ENCODE measurements at regions not wholly inside any gene's neighbourhood (a gene's known extent, or its start where the extent isn't known, plus 50 kb on each side); places are given as distances from the start of the nearest gene placed in this dataset.

GRCh38 chr1:192954705-192955265, 104.4 kb downstream of the UCHL5 start:
- Histone ChIP-seq H3K9ac (replicated peaks; ENCODE audit: extremely low read depth, insufficient read depth, low read length) (no peak overlapping the region), H3K27me3 (ENCODE audit: control insufficient read depth in 2 of 2, insufficient read depth in 2 of 2, low read length in 2 of 2) (no peaks in the 10 kb centered on the region), H3K36me3 (ENCODE audit: control insufficient read depth in 2 of 2, extremely low read depth in 1 of 2, insufficient read depth in 2 of 2, low read length in 2 of 2) (no peaks in the 10 kb centered on the region), H3K9me3 (replicated peaks; ENCODE audit: control insufficient read depth, insufficient read depth, low read length) (no peaks in the 10 kb centered on the region), H3K79me2 (ENCODE audit: control insufficient read depth, insufficient read depth, low read length) (no peaks in the 10 kb centered on the region), H4K20me1 (replicated peaks; ENCODE audit: control insufficient read depth, extremely low read depth, insufficient read depth, low read length) (no peaks in the 10 kb centered on the region), H3K4me3 (replicated peaks in 1 of 3; ENCODE audit: insufficient read depth in 1 of 3, low read depth in 1 of 3, low read length in 3 of 3) (no peak overlapping the region), H3K27ac (ENCODE audit: insufficient read depth, low read depth, low read length) (no peak overlapping the region), H2AFZ (ENCODE audit: low read depth, low read length) (no peak overlapping the region), H3K4me2 (ENCODE audit: insufficient read depth, low read length) (no peak overlapping the region), H3K4me1 (ENCODE audit: control insufficient read depth, extremely low read depth, insufficient read depth, low read length) (peaks cover 22% of the 10 kb centered on the region), H3K9me1 (replicated peaks; ENCODE audit: control insufficient read depth, extremely low read depth, insufficient read depth, low read length) (no peaks in the 10 kb centered on the region)
- FAIRE-seq, result no peak
- TF ChIP-seq FOS (IDR thresholded peaks at IDR 0.05; ENCODE audit: borderline replicate concordance, insufficient read depth, low read length) (no peak), EZH2 (IDR thresholded peaks at IDR 0.05; ENCODE audit: borderline replicate concordance, low read depth, low read length, severe bottlenecking) (no peak), JUN (IDR thresholded peaks at IDR 0.05; ENCODE audit: borderline replicate concordance, insufficient read depth, insufficient read length, low read depth) (no peak), MYC (IDR thresholded peaks at IDR 0.05; ENCODE audit: low read depth, low read length) (no peak), POLR2A (IDR thresholded peaks at IDR 0.05; ENCODE audit: low read depth, low read length) (no peak), POLR2AphosphoS5 (IDR thresholded peaks at IDR 0.05; ENCODE audit: insufficient read depth, low read depth, low read length) (no peak), GATA2 (IDR thresholded peaks at IDR 0.05; ENCODE audit: insufficient read depth, insufficient read length, low read depth, low read length) (no peak)
- TF ChIP-seq, protein P1, sequence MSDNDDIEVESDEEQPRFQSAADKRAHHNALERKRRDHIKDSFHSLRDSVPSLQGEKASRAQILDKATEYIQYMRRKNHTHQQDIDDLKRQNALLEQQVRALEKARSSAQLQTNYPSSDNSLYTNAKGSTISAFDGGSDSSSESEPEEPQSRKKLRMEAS (IDR thresholded peaks at IDR 0.05; ENCODE audit: insufficient read depth, insufficient read length), result no peak
- TF ChIP-seq, protein P2, sequence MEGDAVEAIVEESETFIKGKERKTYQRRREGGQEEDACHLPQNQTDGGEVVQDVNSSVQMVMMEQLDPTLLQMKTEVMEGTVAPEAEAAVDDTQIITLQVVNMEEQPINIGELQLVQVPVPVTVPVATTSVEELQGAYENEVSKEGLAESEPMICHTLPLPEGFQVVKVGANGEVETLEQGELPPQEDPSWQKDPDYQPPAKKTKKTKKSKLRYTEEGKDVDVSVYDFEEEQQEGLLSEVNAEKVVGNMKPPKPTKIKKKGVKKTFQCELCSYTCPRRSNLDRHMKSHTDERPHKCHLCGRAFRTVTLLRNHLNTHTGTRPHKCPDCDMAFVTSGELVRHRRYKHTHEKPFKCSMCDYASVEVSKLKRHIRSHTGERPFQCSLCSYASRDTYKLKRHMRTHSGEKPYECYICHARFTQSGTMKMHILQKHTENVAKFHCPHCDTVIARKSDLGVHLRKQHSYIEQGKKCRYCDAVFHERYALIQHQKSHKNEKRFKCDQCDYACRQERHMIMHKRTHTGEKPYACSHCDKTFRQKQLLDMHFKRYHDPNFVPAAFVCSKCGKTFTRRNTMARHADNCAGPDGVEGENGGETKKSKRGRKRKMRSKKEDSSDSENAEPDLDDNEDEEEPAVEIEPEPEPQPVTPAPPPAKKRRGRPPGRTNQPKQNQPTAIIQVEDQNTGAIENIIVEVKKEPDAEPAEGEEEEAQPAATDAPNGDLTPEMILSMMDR (IDR thresholded peaks at IDR 0.05; ENCODE audit: extremely low read depth in 1 of 2, insufficient read depth in 1 of 2, low read depth in 1 of 2, low read length in 2 of 2), result no peak
- no TSS peak for BruUV-seq (replicated peaks)
- DNase-seq (ENCODE audit: low read depth, low spot score), result no peak
- CTCF ChIA-PET, result no interaction called here
- intact Hi-C loops (cut with micrococcal nuclease), result loop anchor here (10.0 kb wide), 1 partner anchor 170 kb away; the partner anchor contains the start of gene CDC73
- dilution Hi-C loops (cut with MboI; ENCODE audit: extremely low pct_ligation_motif_present, low sequenced_read_pairs), result no loop called here
- POLR2A ChIA-PET, result interaction anchor here (0.9 kb wide), 1 partner anchor 145 kb away, joined by 3 read pairs; no protein-coding TSS in a partner anchor

Data from endothelial cell of umbilical vein (primary cell).